Progenitor cell of endocrine pancreas (in vitro differentiated cells): ENCODE measurements at regions not wholly inside any gene's neighbourhood (a gene's known extent, or its start where the extent isn't known, plus 50 kb on each side); places are given as distances from the start of the nearest gene placed in this dataset.

Experiments
- DNase-seq: peaks from one replicate; pipeline ENCODE4 v3.0.0; 2021; ENCODE audit warnings: low spot score; ENCODE audit not compliant: unreplicated experiment
- H3K27ac Mint-ChIP-seq: 2 replicates; pipeline ENCODE4 v1.8.0; 2021; ENCODE audit warnings: mild to moderate bottlenecking, moderate library complexity, mixed read lengths
- H3K27me3 Mint-ChIP-seq: 2 replicates; pipeline ENCODE4 v1.8.0; 2021; ENCODE audit warnings: mixed read lengths
- H3K36me3 Mint-ChIP-seq: 2 replicates; pipeline ENCODE4 v1.8.0; 2022; ENCODE audit warnings: mixed read lengths; ENCODE audit not compliant: insufficient read depth
- H3K4me1 Mint-ChIP-seq: 2 replicates; pipeline ENCODE4 v1.8.0; 2021; ENCODE audit warnings: low read depth, mixed read lengths
- H3K4me3 Mint-ChIP-seq: 2 replicates; pipeline ENCODE4 v1.8.0; 2021; ENCODE audit warnings: low read depth, mild to moderate bottlenecking, moderate library complexity, mixed read lengths
- H3K9me3 Mint-ChIP-seq: 2 replicates; pipeline ENCODE4 v1.8.0; 2021; ENCODE audit warnings: low read depth, mixed read lengths
- CTCF ChIP-seq: fragments of 200-600 bp; sonication (generic); IDR thresholded peaks from one replicate; pipeline ENCODE4 v1.5.0; 2021; ENCODE audit warnings: antibody characterized with exemption, mild to moderate bottlenecking; ENCODE audit not compliant: unreplicated experiment

- Mint-ChIP-seq H3K4me3 (no peak overlapping the region), H3K27me3 (no peaks in the 10 kb centered on the region), H3K4me1 (no peaks in the 10 kb centered on the region), H3K27ac (no peak overlapping the region), H3K9me3 (no peaks in the 10 kb centered on the region), H3K36me3 (no peaks in the 10 kb centered on the region)
- no peak for DNase-seq
- no peak for TF ChIP-seq CTCF
Observed at GRCh38 chr1:63268876-63269275, 53.5 kb upstream of the FOXD3 start.

- no peak for TF ChIP-seq CTCF
- no peak overlapping the region for H3K27ac Mint-ChIP-seq
- no peaks in the 10 kb centered on the region for H3K36me3 Mint-ChIP-seq
- H3K4me1 Mint-ChIP-seq = no peaks in the 10 kb centered on the region
- H3K4me3 Mint-ChIP-seq = no peak overlapping the region
- no peaks in the 10 kb centered on the region for H3K27me3 Mint-ChIP-seq
- no peak for DNase-seq
- H3K9me3 Mint-ChIP-seq = no peaks in the 10 kb centered on the region
Observed at GRCh38 chr1:63269571-63269970, 52.8 kb upstream of the FOXD3 start.
